GM18873 (cell line): ENCODE measurements at regions not wholly inside any gene's neighbourhood (a gene's known extent, or its start where the extent isn't known, plus 50 kb on each side); places are given as distances from the start of the nearest gene placed in this dataset.

Experiments used
- ATAC-seq: cut with Tn5 transposase; IDR thresholded peaks from one replicate; pipeline ENCODE4 v1.9.1; 2021; ENCODE audit warnings: mild to moderate bottlenecking, moderate library complexity, moderate number of reproducible peaks; ENCODE audit not compliant: unreplicated experiment, low FRiP score

DNA sequence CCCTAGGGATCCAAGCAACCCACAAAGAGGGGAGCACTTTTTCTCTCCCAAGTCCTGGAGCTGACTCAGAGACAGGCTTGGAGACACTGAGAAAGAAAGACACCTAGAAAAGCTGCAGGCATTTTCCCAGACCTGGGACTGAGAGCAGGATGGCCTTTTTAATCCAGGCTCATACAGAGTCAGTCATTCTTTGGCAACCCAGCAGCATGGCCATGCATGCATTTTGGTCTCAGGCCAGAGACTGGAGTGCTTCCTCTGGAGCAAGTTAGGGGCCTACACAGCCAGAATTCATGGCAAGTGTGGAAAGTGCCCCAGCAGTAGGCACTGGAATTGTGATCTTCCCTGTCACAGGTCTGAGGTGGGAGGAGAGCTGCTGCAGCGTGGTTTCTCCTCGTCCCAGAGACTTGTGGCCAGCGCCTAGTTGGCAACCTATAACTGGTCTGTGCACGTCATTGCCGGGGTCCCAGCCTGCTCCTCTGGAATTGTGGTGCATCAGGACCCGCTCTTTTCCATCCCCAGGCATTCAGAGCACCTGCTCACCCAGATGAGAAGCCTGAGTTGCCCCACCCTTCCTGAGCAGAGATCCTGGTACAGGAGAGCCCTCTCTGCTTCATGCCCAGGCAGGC, 231.9 kb upstream of the RAB6C start:
- ATAC-seq: no peak

GRCh38 chr2:129748250-129748649, 231.2 kb upstream of the RAB6C start:
- ATAC-seq: no peak

- no peak for ATAC-seq
Measured at GRCh38 chr2:129748653-129749052, 230.8 kb upstream of the RAB6C start.

DNA sequence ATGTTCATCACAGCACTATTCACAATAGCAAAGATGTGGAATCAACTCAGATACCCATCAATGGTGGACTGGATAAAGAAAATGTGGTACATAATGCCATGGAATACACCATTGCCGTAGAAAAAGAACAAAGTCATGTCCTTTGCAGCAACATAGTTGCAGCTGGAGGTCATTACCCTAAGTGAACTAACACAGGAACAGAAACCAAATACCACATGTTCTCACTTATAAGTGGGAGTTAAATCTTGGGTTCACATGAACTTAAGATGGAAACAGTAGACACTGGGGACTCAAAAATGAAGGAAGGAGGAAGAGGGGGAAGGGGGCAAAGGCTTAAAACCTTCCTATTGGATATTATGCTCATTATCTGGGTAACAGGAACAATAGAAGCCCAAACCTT, 228.1 kb upstream of the RAB6C start:
- no peak for ATAC-seq

GRCh38 chr2:129752176-129752575, 227.3 kb upstream of the RAB6C start:
- no peak for ATAC-seq

GRCh38 chr2:129752686-129753085, 226.8 kb upstream of the RAB6C start:
- no peak for ATAC-seq

GRCh38 chr2:129753261-129753660, 226.2 kb upstream of the RAB6C start:
- no peak for ATAC-seq

DNA sequence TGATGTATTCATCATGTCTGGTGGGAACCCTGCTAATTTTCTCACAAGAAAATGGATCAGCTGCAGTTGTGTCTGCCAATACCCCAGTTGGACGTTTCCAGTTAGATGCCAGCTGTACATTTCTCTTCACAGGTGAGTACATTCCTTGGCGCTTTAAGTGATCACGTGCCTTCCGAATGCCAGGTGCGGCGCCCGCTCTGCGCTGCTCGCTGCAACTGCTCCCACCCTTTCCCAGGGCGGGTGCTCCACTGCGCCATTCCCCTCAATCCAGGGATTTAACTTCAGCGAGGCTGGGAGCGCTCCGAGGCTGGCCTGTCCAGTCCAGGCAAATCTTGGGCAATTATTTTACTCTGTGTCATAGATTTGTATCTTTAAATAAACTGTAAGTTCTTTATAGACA, 225.0 kb upstream of the RAB6C start:
- ATAC-seq: no peak

DNA sequence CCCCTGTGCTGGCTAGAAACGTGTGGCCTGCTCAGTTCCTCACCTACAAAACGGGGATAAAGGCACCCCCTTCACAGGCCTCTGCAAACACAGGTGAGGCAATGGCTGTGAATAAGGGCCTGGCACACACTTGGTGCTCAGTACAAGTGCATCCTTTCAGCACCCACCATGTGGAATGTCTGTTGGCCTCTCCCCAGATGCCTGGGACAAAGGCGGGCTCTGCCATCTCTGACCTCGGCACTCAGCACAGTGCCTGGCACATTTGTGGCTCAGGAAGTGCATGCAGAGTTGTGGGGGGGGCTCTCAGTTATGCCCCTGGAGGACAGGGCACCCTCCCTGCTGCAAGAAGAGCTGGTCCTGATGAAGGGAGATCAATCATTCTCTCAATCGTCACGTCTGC, 224.6 kb upstream of the RAB6C start:
- ATAC-seq: no peak

GRCh38 chr2:129755786-129756185, 223.7 kb upstream of the RAB6C start:
- no peak for ATAC-seq

DNA sequence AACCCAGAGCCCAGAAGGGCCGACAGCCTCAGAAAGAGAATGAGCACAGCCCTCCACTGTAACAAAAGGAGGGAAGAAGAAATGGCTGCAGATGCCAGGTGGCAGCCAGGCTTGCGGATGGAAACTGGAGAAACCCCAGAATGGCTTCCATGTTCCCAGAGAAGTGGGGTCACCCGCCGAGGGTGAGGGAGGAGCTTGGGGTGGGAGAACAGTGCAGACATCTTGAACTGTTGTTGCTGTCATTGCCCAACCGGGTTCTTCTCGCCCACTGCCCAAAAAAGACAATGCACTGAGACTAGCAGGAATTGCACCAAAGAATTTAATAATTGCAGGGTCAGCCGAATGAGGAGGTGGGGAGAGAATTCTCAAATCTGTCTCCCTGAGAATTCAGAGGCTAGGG, 223.2 kb upstream of the RAB6C start:
- ATAC-seq: no peak

GRCh38 chr2:129757366-129757914, 222.0 kb upstream of the RAB6C start:
- no peak for ATAC-seq

DNA sequence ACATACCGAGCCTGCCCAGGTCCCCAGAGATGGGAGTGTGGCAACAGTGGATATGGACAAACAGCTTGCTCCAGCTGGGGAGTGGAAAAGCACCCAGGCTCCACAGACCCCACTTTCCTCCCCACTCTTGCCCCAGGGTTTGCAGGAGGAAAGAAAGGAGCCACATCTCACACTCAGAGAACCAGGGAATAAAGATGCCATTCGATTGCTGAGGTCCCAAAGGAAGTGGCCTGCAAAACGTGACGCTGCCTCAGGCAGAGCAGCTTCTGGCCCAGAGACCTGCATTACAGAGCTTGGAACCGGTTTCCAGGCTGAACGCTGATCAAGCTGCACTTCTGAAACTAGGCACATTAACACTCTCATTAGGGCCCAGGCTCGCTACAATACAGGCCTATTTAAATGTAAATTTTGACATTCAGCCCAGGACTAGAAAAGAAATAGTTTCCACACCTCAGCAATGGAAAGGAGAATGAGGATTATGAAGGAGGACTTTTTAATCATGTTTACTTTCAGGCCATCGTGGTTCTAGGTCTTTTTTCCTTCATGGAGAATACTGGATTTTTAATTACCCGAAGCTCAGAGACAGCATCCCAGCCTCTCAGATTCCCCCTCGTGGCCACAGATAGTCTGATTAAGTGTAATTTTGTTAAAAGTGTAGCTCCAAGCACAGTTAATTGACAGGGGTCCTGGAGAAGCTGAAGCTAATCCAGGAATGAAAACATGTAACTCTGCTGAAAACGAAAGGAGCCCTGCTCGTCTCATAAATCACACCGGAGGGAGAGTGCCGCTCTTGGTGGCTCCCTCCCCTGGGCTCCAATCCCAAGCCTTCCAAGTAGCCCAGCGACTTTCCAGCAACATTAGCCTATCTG, 221.3 kb upstream of the RAB6C start:
- ATAC-seq: no peak

GRCh38 chr2:129758784-129759471, 220.5 kb upstream of the RAB6C start:
- no peak for ATAC-seq

DNA sequence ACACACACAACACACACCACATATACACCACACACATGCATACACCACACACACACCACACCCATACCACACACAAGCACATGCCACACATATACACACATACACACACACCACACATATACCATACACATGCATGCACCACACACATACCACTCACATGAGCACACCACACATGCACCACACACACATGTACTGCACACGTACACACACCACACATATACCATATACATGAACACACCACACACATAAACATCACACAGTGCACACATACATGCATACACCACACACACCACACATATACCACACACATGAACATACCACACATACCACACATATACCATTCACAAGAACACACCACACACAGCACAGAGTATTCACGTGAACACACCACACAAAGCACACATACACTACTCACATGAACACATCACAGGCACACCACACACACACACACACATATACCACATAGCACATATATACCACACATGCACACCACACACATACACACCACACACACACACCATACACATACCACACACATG, 219.9 kb upstream of the RAB6C start:
- no peak for ATAC-seq

- no peak for ATAC-seq
Measured at GRCh38 chr2:129760669-129761068, 218.8 kb upstream of the RAB6C start.

DNA sequence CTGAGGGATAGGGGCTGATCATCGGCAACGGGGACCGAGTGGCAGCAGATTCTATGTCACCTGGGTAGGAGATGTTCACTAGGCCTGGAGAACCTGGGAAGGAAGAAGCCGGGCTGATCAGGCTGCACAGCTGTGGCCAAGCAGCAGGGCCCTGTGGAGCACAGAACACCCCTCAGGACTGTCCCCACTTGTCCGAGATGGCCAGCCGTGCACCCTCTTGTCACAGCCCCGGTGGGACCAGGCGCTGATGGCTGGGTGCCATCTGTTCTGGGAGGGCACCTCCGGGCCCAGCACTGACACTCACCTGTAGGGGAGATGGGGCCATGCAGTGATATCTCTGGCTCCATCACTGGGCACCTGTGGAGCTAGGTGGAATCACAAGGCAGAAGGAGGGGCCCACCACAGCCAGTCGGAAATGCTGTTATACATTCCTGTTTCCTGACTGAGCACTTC, 217.9 kb upstream of the RAB6C start:
- no peak for ATAC-seq

DNA sequence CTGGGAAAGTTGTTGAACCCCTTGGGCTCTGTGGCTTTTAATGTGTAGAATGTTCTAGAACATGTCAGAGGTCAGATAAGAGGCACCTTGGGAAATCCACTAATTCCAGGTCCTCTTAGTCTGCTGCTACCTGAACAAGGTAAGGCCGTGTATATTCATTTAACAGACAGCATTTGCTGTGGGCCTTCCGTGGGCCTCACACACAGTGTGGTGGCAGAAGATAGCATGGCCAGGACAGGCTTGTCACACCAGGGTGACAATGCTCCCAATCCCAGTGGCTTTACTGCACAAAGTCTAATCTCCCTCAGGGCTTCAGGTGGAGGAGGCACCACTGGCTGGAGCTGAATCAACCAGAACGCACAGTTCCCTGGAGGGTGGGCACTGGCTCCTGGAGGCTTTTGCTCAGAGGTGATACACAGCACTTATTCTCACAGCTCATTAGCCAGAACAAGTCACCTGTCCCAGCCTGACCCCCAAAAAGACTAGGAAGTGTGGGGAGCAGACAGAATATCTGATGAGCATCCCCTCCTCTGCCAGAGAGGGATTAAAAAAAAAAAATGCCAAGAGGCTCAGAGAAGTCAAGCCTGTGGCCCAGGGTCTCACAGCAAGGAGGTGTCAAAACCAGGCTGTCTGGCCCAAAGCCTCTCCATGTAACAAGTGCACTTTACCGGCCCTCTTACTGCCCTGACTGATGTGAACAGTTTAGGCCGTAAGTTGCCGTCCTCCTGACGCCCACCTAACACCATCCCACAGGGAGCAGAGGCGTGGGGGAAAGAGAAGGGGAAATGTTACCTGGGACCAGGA, 216.9 kb upstream of the RAB6C start:
- no peak for ATAC-seq

- ATAC-seq: no peak
Measured at GRCh38 chr2:129763190-129763846, 216.1 kb upstream of the RAB6C start.

DNA sequence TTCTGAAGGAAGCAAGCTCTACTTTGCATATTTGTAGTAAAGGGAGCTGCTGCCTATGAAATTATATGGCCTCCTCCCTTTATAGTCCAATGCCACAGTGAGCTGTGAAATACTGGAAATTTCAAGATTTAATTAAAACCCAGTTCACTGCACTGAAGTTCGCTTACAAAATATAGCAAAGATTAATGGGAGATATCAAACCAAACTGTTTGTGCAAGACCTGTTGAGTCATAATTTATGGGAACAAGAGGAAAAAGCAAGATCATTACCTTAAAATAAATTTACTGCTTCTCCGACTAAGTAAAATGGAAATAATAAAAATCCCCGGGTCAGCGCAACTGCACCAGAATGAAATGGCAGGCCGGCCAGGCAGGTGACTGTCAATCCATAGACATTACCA, 215.5 kb upstream of the RAB6C start:
- no peak for ATAC-seq
